NCI-H2171 treated with DMSO at 0.1 percent for 48 hours (cell line): ENCODE measurements at regions not wholly inside any gene's neighbourhood (a gene's known extent, or its start where the extent isn't known, plus 50 kb on each side); places are given as distances from the start of the nearest gene placed in this dataset.

Experiments used
- DNase-seq: peaks from one replicate; lab custom pipeline; 2025; lab: John Stamatoyannopoulos, UW

- DNase-seq = no peak
Measured at GRCh38 chr11:70872955-70873735, 379.2 kb downstream of the SHANK2 start.

- no peak for DNase-seq
Measured at GRCh38 chr11:70873736-70874412, 378.5 kb downstream of the SHANK2 start.

- no peak for DNase-seq
Measured at GRCh38 chr11:70876685-70877084, 375.7 kb downstream of the SHANK2 start.

DNA sequence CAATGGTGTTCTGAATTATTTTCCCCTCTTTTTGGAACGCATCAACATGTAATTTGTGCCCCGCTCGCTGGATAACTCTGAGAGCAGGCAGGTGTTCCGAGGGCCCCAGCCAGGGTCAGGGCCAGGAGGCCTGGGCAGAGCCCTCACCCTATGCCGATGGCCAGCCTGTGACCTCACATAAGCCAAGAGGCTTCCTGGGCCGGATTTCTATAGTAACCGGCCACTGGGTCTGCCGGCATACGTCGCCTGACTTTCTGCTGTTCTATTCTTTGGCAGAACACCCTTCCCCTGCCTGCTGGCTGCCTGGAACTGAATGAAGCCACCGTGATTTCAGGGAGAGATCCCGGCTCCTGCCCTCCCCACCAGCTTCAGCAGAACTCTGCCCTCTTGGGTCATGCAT lies 375.2 kb downstream of the SHANK2 start:
- DNase-seq = no peak

- DNase-seq = no peak
Measured at GRCh38 chr11:70878366-70878765, 374.0 kb downstream of the SHANK2 start.

DNA sequence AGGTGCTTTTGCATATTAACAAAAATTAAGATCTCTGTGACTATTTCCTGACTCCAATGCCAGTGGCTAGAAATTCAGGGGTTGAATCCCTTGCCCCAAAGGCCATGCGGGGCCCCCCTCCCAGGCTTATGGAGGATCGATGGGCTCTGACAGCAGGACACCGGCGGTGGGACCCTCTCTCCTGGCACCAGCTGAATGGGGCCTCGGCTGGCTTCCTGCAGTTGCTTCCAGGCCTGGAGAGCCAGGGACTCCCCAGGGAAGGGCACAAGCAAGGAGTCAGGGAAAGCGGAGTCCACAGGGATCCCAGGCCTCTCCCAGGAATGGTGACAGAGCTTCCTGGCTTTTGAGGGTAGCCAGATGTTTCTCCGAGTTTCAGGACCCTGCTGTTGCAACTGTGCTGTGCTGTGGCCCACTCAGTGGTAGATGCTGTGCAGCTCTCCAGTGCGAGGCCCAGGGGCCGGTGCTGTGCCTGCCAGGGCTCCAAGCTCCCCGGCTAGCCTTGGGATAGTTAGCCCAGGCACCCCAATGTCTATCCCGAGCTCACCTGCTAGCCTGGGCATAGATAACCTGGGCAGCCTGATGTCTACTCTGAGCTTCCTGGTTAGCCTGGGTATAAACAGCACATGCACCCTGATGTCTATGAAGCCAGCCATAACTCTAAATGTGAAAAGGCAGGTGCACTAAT lies 372.6 kb downstream of the SHANK2 start:
- no peak for DNase-seq

DNA sequence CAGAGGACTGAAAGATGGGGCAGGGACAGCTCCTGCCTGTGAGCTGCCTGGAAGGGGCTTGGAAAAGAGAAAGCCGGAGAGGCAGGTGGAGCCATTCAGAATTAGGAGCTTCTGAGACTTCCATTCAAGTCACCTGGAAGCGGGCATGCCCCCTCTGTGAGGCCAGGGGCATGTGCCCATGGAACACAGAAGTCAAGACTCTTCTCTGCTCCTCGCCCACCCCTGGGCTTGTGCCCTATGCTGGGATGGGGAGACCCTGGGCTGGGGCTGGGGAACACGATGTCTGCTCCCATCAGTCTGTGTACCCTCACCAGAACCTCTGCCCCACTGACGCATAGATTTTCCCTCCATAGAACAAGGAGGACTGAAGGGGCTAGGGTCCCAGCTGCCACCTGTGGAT lies 372.0 kb downstream of the SHANK2 start:
- DNase-seq = no peak

- DNase-seq = no peak
Measured at GRCh38 chr11:70881948-70882715, 370.2 kb downstream of the SHANK2 start.

DNA sequence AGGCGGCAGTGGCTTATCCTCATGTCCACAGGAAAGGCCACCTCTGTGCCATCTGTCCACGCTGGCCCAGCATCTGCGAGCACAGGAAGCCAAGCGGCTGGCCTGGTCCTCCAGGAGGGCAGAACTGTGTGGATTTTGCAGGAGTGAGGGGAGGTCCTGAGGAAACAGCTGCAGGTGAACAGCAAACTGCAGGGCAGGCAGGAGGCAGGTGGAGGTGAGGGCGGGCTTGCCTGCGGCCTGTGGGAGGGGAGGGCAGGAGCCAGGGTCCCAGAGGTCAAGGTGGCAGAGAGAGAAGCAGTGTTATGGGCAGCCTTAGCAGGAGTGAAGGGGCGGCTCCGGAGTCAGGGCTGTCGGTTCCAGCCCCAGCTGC lies 369.7 kb downstream of the SHANK2 start:
- no peak for DNase-seq

DNA sequence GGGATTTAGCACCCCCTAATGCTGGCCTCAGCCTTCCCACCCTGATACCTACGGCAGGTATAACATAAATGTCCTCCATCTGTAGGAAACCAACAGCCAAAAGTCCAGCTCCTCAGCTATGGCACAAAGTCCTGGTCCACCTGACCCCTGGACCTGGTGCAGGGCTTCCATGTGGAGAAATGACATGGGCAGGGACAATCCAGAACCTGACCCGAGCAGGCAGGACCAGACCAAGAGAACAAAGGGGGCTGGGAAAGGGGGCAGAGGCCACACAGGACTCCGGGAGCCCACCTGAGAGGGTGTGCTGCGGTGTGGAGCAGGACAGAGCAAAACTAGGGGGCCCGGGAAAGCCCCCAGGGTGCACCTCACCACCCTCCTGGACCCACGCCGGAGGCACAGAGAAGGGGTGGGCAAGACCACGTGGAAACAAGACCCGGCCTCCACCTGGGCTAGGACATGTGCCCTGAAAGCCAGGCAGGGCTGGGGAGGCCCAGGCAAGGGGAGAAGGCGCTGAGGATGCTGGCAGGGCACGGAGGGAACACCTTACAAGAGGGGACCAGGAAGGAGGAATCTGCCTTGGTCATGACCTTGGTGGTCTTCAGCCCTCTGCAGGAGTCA lies 368.9 kb downstream of the SHANK2 start:
- no peak for DNase-seq

DNA sequence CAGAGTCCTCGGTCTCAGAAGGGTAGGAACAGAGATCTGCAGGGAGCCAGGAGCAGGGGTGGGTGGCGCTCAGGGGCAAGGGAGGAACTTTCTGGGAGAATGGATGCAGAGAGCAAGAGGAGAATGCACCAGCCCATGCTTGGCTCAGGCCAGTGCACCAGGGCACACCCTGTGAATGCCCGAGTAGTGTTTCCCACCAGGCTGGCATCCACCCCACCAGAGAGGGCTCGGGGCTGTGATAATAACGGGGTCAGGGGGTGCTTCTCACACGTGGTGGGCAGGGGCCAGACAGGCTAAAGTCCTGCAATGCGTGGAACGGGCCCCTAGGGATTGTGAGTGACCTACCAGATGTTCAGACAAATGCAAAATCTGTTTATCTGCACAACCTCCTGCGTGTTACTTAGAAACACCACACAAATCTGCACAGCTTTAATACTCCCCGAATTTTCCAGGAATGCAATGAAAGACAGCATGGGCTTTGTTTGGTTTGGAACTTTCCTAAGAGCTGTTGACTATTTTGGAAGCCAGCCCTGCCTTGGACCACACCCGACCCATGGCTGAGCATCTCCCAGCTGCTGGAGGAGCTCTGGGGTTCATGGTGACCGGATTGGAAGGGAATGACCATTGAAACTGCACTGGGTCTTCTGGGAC lies 368.3 kb downstream of the SHANK2 start:
- DNase-seq = no peak

GRCh38 chr11:70885281-70886231 lies 366.8 kb downstream of the SHANK2 start:
- no peak for DNase-seq

DNA sequence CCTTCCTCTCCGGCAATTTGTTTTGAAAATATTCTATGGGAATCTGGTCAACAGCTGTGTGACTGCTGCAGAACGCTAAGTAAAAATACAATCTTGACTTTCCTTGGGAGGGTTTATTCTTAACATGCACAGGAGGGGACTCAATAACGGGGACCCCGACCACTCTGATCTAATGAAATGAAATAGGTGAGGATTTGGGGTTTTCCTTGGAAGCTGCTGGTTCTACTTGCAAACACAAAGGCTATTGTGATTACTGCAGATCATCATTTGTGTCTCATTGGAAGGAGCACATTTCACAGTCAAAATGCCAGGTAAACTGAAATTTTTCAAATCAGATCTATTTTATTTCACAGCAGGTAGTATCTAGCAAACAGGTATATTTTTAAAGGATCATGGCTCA lies 366.1 kb downstream of the SHANK2 start:
- DNase-seq = no peak

- no peak for DNase-seq
Measured at GRCh38 chr11:70886676-70887541, 365.5 kb downstream of the SHANK2 start.

DNA sequence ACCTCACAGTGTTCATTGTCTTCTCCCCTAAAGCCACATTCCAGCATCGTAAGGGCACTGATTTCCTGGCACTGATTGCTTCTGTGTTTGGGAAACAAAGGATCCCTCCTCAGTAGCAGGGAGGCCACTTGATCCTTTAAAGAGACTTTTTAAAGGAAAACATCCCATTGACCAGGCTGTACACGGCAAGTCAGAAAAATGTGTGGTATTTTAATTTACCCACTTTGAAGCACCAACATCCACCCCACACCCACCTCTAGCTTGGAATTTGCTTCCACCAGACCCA lies 364.9 kb downstream of the SHANK2 start:
- no peak for DNase-seq

DNA sequence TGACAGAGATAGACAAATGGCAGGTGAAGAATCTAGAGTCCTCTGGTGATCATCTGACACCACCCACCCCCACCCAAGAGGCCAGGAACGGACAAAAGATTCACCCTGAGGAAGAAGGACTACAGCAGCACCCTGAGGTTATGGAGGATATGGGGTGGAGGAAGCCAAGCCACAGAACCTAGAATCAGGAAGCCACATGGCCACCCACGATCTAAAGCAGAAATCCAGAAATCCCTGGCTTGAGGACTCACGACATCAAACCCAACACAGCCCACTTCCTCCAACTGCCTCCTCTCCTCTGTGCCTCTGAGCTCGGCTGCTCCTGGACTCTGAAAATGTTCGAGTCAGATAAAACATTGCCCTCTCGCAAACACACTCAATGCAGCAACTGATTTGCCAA lies 364.3 kb downstream of the SHANK2 start:
- DNase-seq = no peak

DNA sequence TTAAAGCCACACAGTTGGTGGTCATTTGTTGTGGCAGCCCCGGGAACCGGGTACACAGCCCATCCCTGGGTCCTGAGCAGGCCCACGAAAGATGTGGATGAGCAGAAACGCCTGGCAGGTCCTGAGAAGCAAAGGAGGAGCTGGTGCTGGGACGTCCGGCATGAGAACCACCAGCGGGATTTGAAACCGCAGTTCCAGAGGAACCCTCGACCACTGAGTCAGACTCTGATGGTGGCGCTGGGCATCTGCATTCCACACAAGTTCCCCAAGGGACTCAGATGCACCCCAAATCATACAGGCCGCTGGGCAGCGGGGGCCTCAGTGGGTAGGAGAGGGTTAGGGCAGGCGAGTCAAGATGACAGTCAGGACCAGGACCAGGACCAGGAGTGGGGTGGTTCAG lies 363.0 kb downstream of the SHANK2 start:
- DNase-seq = no peak

- DNase-seq = no peak
Measured at GRCh38 chr11:70891844-70892380, 360.5 kb downstream of the SHANK2 start.

GRCh38 chr11:70892889-70893288 lies 359.5 kb downstream of the SHANK2 start:
- DNase-seq = no peak
